HCT116 (cell line): ENCODE measurements at regions not wholly inside any gene's neighbourhood (a gene's known extent, or its start where the extent isn't known, plus 50 kb on each side); places are given as distances from the start of the nearest gene placed in this dataset.

Source experiments
- ATAC-seq: fragments of 200-7000 bp; cut with Tn5 transposase; 2 replicates; pipeline ENCODE4 v1.9.1; 2020; ENCODE audit warnings: mild to moderate bottlenecking, moderate library complexity
- BruUV-seq: library from RNA; stranded (reverse); fragments of 400-500 nt; replicated peaks from 2 replicates; lab custom pipeline; 2021; lab: Mats Ljungman, UMichigan
- CTCF ChIA-PET: fragments of 300-600 bp; sonication (Branson Sonifier 250); formaldehyde crosslinking; loops from one replicate; lab custom pipeline; 2021; ENCODE audit warnings: antibody characterized with exemption; lab: Charles Lee
- POLR2A ChIA-PET: fragments of 300-600, 350-600 bp; sonication (Branson Sonifier 250); formaldehyde crosslinking; loops from one replicate; lab custom pipeline; 2021; ENCODE audit warnings: antibody characterized with exemption; lab: Charles Lee
- RAD21 ChIA-PET, 2 experiments: fragments of 300-600 bp; sonication (Branson Sonifier 250); formaldehyde crosslinking; loops; one replicate each; lab custom pipeline; 2023; ENCODE audit warnings: low total read pairs in 2 of 2; ENCODE audit not compliant: uncharacterized antibody in 2 of 2, unreplicated experiment in 2 of 2, low non-redundant PET in 1 of 2; lab: Charles Lee
- DNase-seq: peaks from one replicate; pipeline ENCODE4 v3.0.0-alpha.2; 2010; ENCODE audit warnings: low read depth, low spot score
- H2AFZ ChIP-seq: fragments of 200-600 bp; shearing (Covaris generic), sonication (generic); 2 replicates; pipeline ENCODE4 v1.6.1; 2017; ENCODE audit warnings: low read depth, mixed run types, mixed read lengths, antibody characterized with exemption, low read length; ENCODE audit not compliant: poor library complexity, severe bottlenecking
- H3K27ac ChIP-seq: 2 replicates; pipeline ENCODE4 v1.5.1; 2012; ENCODE audit warnings: low read depth, low read length
- H3K27me3 ChIP-seq: fragments of 200-600 bp; sonication (generic); 2 replicates; pipeline ENCODE4 v1.6.1; 2016; ENCODE audit warnings: mixed run types, low read length, mixed read lengths; ENCODE audit not compliant: insufficient read depth
- H3K36me3 ChIP-seq, 2 experiments: fragments of 200-500 bp in 1 of 2; fragments of 200-600 bp in 1 of 2; sonication (Bioruptor generic) in 1 of 2; sonication (generic) in 1 of 2; 2 replicates each; pipeline versions ENCODE4 v1.5.1 to v1.6.1; 2014 to 2016; ENCODE audit warnings: low read length in 2 of 2, inconsistent platforms in 1 of 2, mixed read lengths in 1 of 2, mixed run types in 1 of 2; ENCODE audit not compliant: insufficient read depth in 2 of 2, control insufficient read depth in 1 of 2
- H3K4me1 ChIP-seq, 2 experiments: fragments of 200-600 bp in 1 of 2; sonication (generic) in 1 of 2; 2 replicates each; pipeline versions ENCODE4 v1.5.1 to v1.6.1; 2012 to 2017; ENCODE audit warnings: low read length in 2 of 2, inconsistent platforms in 1 of 2, mild to moderate bottlenecking in 1 of 2, mixed read lengths in 1 of 2, mixed run types in 1 of 2, moderate library complexity in 1 of 2; ENCODE audit not compliant: insufficient read depth in 2 of 2, control insufficient read depth in 1 of 2
- H3K4me2 ChIP-seq: fragments of 200-600 bp; sonication (generic); 2 replicates; pipeline ENCODE4 v1.6.1; 2017; ENCODE audit warnings: mixed run types, low read length, mixed read lengths
- H3K4me3 ChIP-seq, 2 experiments: fragments of 200-600 bp in 1 of 2; sonication (generic) in 1 of 2; replicated peaks in 1 of 2; 2 replicates each; pipeline ENCODE4 v1.5.1; 2011 to 2016; ENCODE audit warnings: low read length in 2 of 2, control low read depth in 1 of 2, low read depth in 1 of 2, mild to moderate bottlenecking in 1 of 2, mixed read lengths in 1 of 2, mixed run types in 1 of 2
- H3K79me2 ChIP-seq: fragments of 200-600 bp; sonication (generic); 2 replicates; pipeline ENCODE4 v1.6.1; 2017; ENCODE audit warnings: mild to moderate bottlenecking, mixed run types, low read length, moderate library complexity, mixed read lengths; ENCODE audit not compliant: insufficient read depth
- H3K9ac ChIP-seq: fragments of 200-600 bp; sonication (generic); 2 replicates; pipeline ENCODE4 v1.6.1; 2016; ENCODE audit warnings: low read length, mixed read lengths
- H3K9me2 ChIP-seq: fragments of 200-600 bp; sonication (generic), shearing (Covaris generic); 2 replicates; pipeline ENCODE4 v1.6.1; 2017; ENCODE audit warnings: mixed run types, mild to moderate bottlenecking, moderate library complexity; ENCODE audit not compliant: insufficient read depth
- H3K9me3 ChIP-seq, 2 experiments: fragments of 200-500 bp in 1 of 2; fragments of 200-600 bp in 1 of 2; sonication (Bioruptor generic) in 1 of 2; sonication (generic) in 1 of 2; 2 replicates each; pipeline ENCODE4 v1.6.1; 2014 to 2017; ENCODE audit warnings: low read length in 2 of 2, mixed read lengths in 2 of 2, inconsistent platforms in 1 of 2, low read depth in 1 of 2, mild to moderate bottlenecking in 1 of 2, mixed run types in 1 of 2, moderate library complexity in 1 of 2; ENCODE audit not compliant: control insufficient read depth in 1 of 2, insufficient read depth in 1 of 2
- H4K20me1 ChIP-seq: fragments of 200-600 bp; sonication (generic), shearing (Covaris generic); 2 replicates; pipeline ENCODE4 v1.6.1; 2017; ENCODE audit warnings: mixed run types, mild to moderate bottlenecking, moderate library complexity; ENCODE audit not compliant: insufficient read depth
- ATF3 ChIP-seq: IDR thresholded peaks from 2 replicates; pipeline ENCODE4 v1.6.1; 2012
- CEBPB ChIP-seq: IDR thresholded peaks from 2 replicates; pipeline ENCODE4 v1.6.1; 2012; ENCODE audit warnings: low read depth
- CTCF ChIP-seq, 3 experiments: fragments of 200-600 bp in 1 of 3; sonication (generic) in 1 of 3; IDR thresholded peaks in 2 of 3; conservative IDR thresholded peaks in 1 of 3; 2 replicates each; pipeline ENCODE4 v1.5.1; 2012 to 2017; ENCODE audit warnings: low read depth in 2 of 3, low read length in 2 of 3, antibody characterized with exemption in 1 of 3, borderline replicate concordance in 1 of 3, control low read depth in 1 of 3, mild to moderate bottlenecking in 1 of 3, mixed read lengths in 1 of 3, mixed run types in 1 of 3, moderate library complexity in 1 of 3; ENCODE audit not compliant: insufficient read depth in 1 of 3
- EZH2 ChIP-seq: fragments of 200-600 bp; sonication (generic); IDR thresholded peaks from 2 replicates; pipeline ENCODE4 v1.6.1; 2017; ENCODE audit warnings: antibody characterized with exemption, mixed run types
- FOSL1 ChIP-seq: IDR thresholded peaks from 2 replicates; pipeline ENCODE4 v1.6.1; 2012; ENCODE audit warnings: low read depth
- JUND ChIP-seq: IDR thresholded peaks from 2 replicates; pipeline ENCODE4 v1.6.1; 2012
- MAX ChIP-seq: IDR thresholded peaks from 2 replicates; pipeline ENCODE4 v1.6.1; 2012
- POLR2A ChIP-seq: IDR thresholded peaks from 2 replicates; pipeline ENCODE4 v1.7.0; 2011; ENCODE audit warnings: borderline replicate concordance; ENCODE audit not compliant: insufficient read depth, insufficient read length; ENCODE audit errors: extremely low read depth
- POLR2AphosphoS5 ChIP-seq: IDR thresholded peaks from 2 replicates; pipeline ENCODE4 v1.6.1; 2011; ENCODE audit warnings: mild to moderate bottlenecking, low read depth, low read length, moderate library complexity
- RAD21 ChIP-seq: IDR thresholded peaks from 2 replicates; pipeline ENCODE4 v1.6.1; 2012; ENCODE audit warnings: low read depth, mild to moderate bottlenecking
- REST ChIP-seq: IDR thresholded peaks from 2 replicates; pipeline ENCODE4 v1.6.1; 2012; ENCODE audit warnings: low read depth
- SIN3A ChIP-seq: IDR thresholded peaks from 2 replicates; pipeline ENCODE4 v1.6.1; 2012; ENCODE audit warnings: low read depth
- SP1 ChIP-seq: IDR thresholded peaks from 2 replicates; pipeline ENCODE4 v1.6.1; 2012; ENCODE audit warnings: low read depth
- SRF ChIP-seq: IDR thresholded peaks from 2 replicates; pipeline ENCODE4 v1.6.1; 2012; ENCODE audit warnings: low read depth
- TCF7L2 ChIP-seq: IDR thresholded peaks from 2 replicates; pipeline ENCODE4 v1.7.0; 2011; ENCODE audit warnings: borderline replicate concordance, inconsistent platforms; ENCODE audit not compliant: insufficient read depth, insufficient read length; ENCODE audit errors: extremely low read depth
- ZBTB33 ChIP-seq: IDR thresholded peaks from 2 replicates; pipeline ENCODE4 v1.6.1; 2011; ENCODE audit warnings: mild to moderate bottlenecking, low read length, moderate library complexity; ENCODE audit not compliant: insufficient replicate concordance; ENCODE audit errors: extremely low read depth
- ZNF274 ChIP-seq: fragments of 200-500 bp; sonication (Bioruptor generic); IDR thresholded peaks from 2 replicates; pipeline ENCODE4 v1.6.1; 2014; ENCODE audit warnings: mild to moderate bottlenecking, low read depth, low read length, inconsistent platforms
- intact Hi-C: fragments of 100-400 bp; cut with micrococcal nuclease; formaldehyde crosslinking; loops from 2 replicates; pipeline ENCODE4 v1.10.0; 2022

- H3K79me2 ChIP-seq, result no peaks in the 10 kb centered on the region
- intact Hi-C loops, result no loop called here
- ATAC-seq, result no peak
Observed at GRCh38 chr10:14405076-14406065, 74.6 kb upstream of the FRMD4A start.

More at GRCh38 chr10:14405076-14406065, 74.6 kb upstream of the FRMD4A start:
- CTCF ChIA-PET, result no interaction called here
- no peaks in the 10 kb centered on the region for H3K4me1 ChIP-seq
- no peaks in the 10 kb centered on the region for H3K9me2 ChIP-seq
- no peaks in the 10 kb centered on the region for H3K9me3 ChIP-seq
- H3K9ac ChIP-seq, result no peak overlapping the region
- H3K27me3 ChIP-seq, result peaks cover 67% of the 10 kb centered on the region
- no peak for DNase-seq
- no peaks in the 10 kb centered on the region for H4K20me1 ChIP-seq
- H2AFZ ChIP-seq, result no peak overlapping the region
- H3K27ac ChIP-seq, result no peak overlapping the region
- POLR2A ChIA-PET, result no interaction called here
- H3K4me2 ChIP-seq, result no peak overlapping the region
- BruUV-seq, result no TSS peak
- TF ChIP-seq TCF7L2, result no peak
- TF ChIP-seq SIN3A, result no peak
- TF ChIP-seq JUND, result no peak
- TF ChIP-seq POLR2AphosphoS5, result no peak
- TF ChIP-seq ZBTB33, result no peak
- no peak for TF ChIP-seq EZH2
- no peak for TF ChIP-seq CTCF (IDR thresholded peaks at IDR 0.05 in 2 of 3, conservative IDR thresholded peaks at IDR 0.05 in 1 of 3; ENCODE audit: borderline replicate concordance in 1 of 3, insufficient read depth in 1 of 3, low read depth in 2 of 3, low read length in 2 of 3)
- TF ChIP-seq ATF3, result no peak
- TF ChIP-seq SRF, result no peak
- no peak for TF ChIP-seq REST
- TF ChIP-seq ZNF274, result no peak
- TF ChIP-seq FOSL1, result no peak
- TF ChIP-seq SP1, result no peak
- TF ChIP-seq POLR2A, result no peak
- TF ChIP-seq CEBPB, result no peak
- TF ChIP-seq MAX, result no peak
- TF ChIP-seq RAD21, result no peak
- TF ChIP-seq, all 23 proteins: peak for 0
- RAD21 ChIA-PET, result no interaction called here
- Histone ChIP-seq H3K4me3 (no peak overlapping the region), H3K36me3 (no peaks in the 10 kb centered on the region)
